CD14-positive monocyte (primary cell): ENCODE measurements at regions not wholly inside any gene's neighbourhood (a gene's known extent, or its start where the extent isn't known, plus 50 kb on each side); places are given as distances from the start of the nearest gene placed in this dataset.

Source experiments
- DNase-seq, 3 donors: peaks; one replicate each; pipeline ENCODE4 v3.0.0-alpha.2; 2011 to 2022
- H2AFZ ChIP-seq: 2 replicates; pipeline ENCODE4 v1.6.0; 2012; ENCODE audit warnings: mild to moderate bottlenecking, low read depth, low read length, inconsistent platforms; ENCODE audit not compliant: insufficient read depth, poor library complexity, severe bottlenecking
- H3K27ac ChIP-seq, 2 donors: 1 replicate in 1 of 2; 2 replicates in 1 of 2; pipeline ENCODE4 v1.5.1; 2012 to 2013; ENCODE audit warnings: low read length in 2 of 2, control low read depth in 1 of 2, inconsistent platforms in 1 of 2, low read depth in 1 of 2, mild to moderate bottlenecking in 1 of 2
- H3K27me3 ChIP-seq, 2 donors: one replicate each; pipeline versions ENCODE4 v1.6.0 to v1.6.1; 2011 to 2013; ENCODE audit warnings: low read length in 2 of 2; ENCODE audit not compliant: control insufficient read depth in 2 of 2, insufficient read depth in 2 of 2
- H3K36me3 ChIP-seq, 2 donors: replicated peaks in 1 of 2; 1 replicate in 1 of 2; 2 replicates in 1 of 2; pipeline versions ENCODE4 v1.5.1 to v1.6.1; 2012 to 2013; ENCODE audit warnings: low read length in 2 of 2, control low read depth in 1 of 2, inconsistent platforms in 1 of 2, mild to moderate bottlenecking in 1 of 2; ENCODE audit not compliant: insufficient read depth in 2 of 2, control insufficient read depth in 1 of 2
- H3K4me1 ChIP-seq, 2 donors: 1 replicate in 1 of 2; 2 replicates in 1 of 2; pipeline versions ENCODE4 v1.5.1 to v1.6.1; 2012 to 2013; ENCODE audit warnings: low read length in 2 of 2, control low read depth in 1 of 2, inconsistent platforms in 1 of 2, mild to moderate bottlenecking in 1 of 2, moderate library complexity in 1 of 2; ENCODE audit not compliant: insufficient read depth in 2 of 2, control insufficient read depth in 1 of 2
- H3K4me2 ChIP-seq: replicated peaks from 2 replicates; pipeline ENCODE3; 2012; ENCODE audit warnings: low read length, moderate library complexity, mild to moderate bottlenecking; ENCODE audit not compliant: poor library complexity, severe bottlenecking; ENCODE audit errors: extremely low read depth
- H3K4me3 ChIP-seq, 3 experiments: fragments of 200-600 bp in 1 of 3; sonication (generic) in 1 of 3; replicated peaks in 1 of 3; 1 replicate in 2 of 3; 2 replicates in 1 of 3; pipeline ENCODE4 v1.5.1; 2011 to 2013; ENCODE audit warnings: low read length in 3 of 3, mild to moderate bottlenecking in 3 of 3, control low read depth in 2 of 3, low read depth in 2 of 3, inconsistent platforms in 1 of 3, moderate library complexity in 1 of 3
- H3K79me2 ChIP-seq: 2 replicates; pipeline ENCODE4 v1.6.0; 2012; ENCODE audit warnings: mild to moderate bottlenecking, control low read depth, inconsistent platforms, low read length, moderate library complexity; ENCODE audit not compliant: insufficient read depth
- H3K9ac ChIP-seq: 2 replicates; pipeline ENCODE4 v1.6.0; 2017; ENCODE audit warnings: low read length, mild to moderate bottlenecking; ENCODE audit not compliant: insufficient read depth, poor library complexity, severe bottlenecking
- H3K9me3 ChIP-seq, 2 donors: replicated peaks in 1 of 2; 1 replicate in 1 of 2; 2 replicates in 1 of 2; pipeline versions ENCODE4 v1.5.1 to v1.6.1; 2012 to 2013; ENCODE audit warnings: low read length in 2 of 2, control low read depth in 1 of 2; ENCODE audit not compliant: control insufficient read depth in 1 of 2, insufficient read depth in 1 of 2
- H4K20me1 ChIP-seq: 2 replicates; pipeline ENCODE4 v1.6.0; 2012; ENCODE audit warnings: mild to moderate bottlenecking, low read length, control low read depth, moderate library complexity; ENCODE audit not compliant: insufficient read depth
- H3K27ac Mint-ChIP-seq, 7 donors: one replicate each; pipeline ENCODE4 v1.8.0; 2020; ENCODE audit warnings: mild to moderate bottlenecking in 7 of 7, mixed read lengths in 7 of 7, moderate library complexity in 6 of 7, inconsistent platforms in 2 of 7
- H3K27me3 Mint-ChIP-seq, 3 donors: one replicate each; pipeline ENCODE4 v1.8.0; 2021 to 2022; ENCODE audit warnings: low read depth in 3 of 3, mild to moderate bottlenecking in 3 of 3, mixed read lengths in 3 of 3, moderate library complexity in 3 of 3, inconsistent platforms in 1 of 3
- H3K36me3 Mint-ChIP-seq, 2 donors: one replicate each; pipeline ENCODE4 v1.8.0; 2020; ENCODE audit warnings: mixed read lengths in 2 of 2, inconsistent platforms in 1 of 2, mild to moderate bottlenecking in 1 of 2
- H3K4me1 Mint-ChIP-seq: one replicate; pipeline ENCODE4 v1.8.0; 2020; ENCODE audit warnings: mild to moderate bottlenecking, mixed read lengths
- H3K4me3 Mint-ChIP-seq, 2 donors: one replicate each; pipeline ENCODE4 v1.8.0; 2020; ENCODE audit warnings: mild to moderate bottlenecking in 2 of 2, mixed read lengths in 2 of 2, moderate library complexity in 1 of 2
- H3K9me3 Mint-ChIP-seq, 7 donors: one replicate each; pipeline ENCODE4 v1.8.0; 2020 to 2022; ENCODE audit warnings: mixed read lengths in 7 of 7, mild to moderate bottlenecking in 6 of 7, moderate library complexity in 6 of 7, inconsistent platforms in 2 of 7
- CTCF ChIP-seq: fragments of 200-600 bp; IDR thresholded peaks from one replicate; pipeline ENCODE4 v1.8.0; 2022; ENCODE audit warnings: antibody characterized with exemption, mild to moderate bottlenecking
- WGBS: methylation state at CpG from one replicate; pipeline ENCODE4 v1.1.5; 2013; ENCODE audit warnings: missing lambda C conversion rate; ENCODE audit not compliant: insufficient coverage; 5-methylcytosine and 5-hydroxymethylcytosine counted together
- intact Hi-C, 2 donors: fragments of 100-400 bp; cut with micrococcal nuclease; formaldehyde crosslinking; loops; one replicate each; pipeline versions ENCODE4 v1.15.0 to v1.15.1; 2023

GRCh38 chr10:128429321-128429720 lies 303.1 kb upstream of the MKI67 start:
- no peak for TF ChIP-seq CTCF
- no peak for DNase-seq
- Histone ChIP-seq H3K36me3 (no peaks in the 10 kb centered on the region), H3K27me3 (no peaks in the 10 kb centered on the region), H3K27ac (no peak overlapping the region), H3K4me2 (no peak overlapping the region), H3K4me3 (no peak overlapping the region), H2AFZ (no peak overlapping the region), H3K4me1 (no peaks in the 10 kb centered on the region), H3K9me3 (no peaks in the 10 kb centered on the region), H3K79me2 (no peaks in the 10 kb centered on the region), H4K20me1 (no peaks in the 10 kb centered on the region), H3K9ac (no peak overlapping the region)
- no peaks in the 10 kb centered on the region for H3K36me3 Mint-ChIP-seq
- WGBS: 76% methylated on average over 7 of the region's 10 CpGs
- H3K27ac Mint-ChIP-seq: no peak overlapping the region
- intact Hi-C loops: no loop called here
- H3K9me3 Mint-ChIP-seq: peaks cover 0 to 3% (median 0%) of the 10 kb centered on the region in 7 donors
- H3K4me3 Mint-ChIP-seq: no peak overlapping the region
- no peaks in the 10 kb centered on the region for H3K4me1 Mint-ChIP-seq
- H3K27me3 Mint-ChIP-seq: peaks cover 3 to 11% (median 3%) of the 10 kb centered on the region in 3 donors

GRCh38 chr10:128429835-128430513 lies 303.8 kb upstream of the MKI67 start:
- Histone ChIP-seq H4K20me1 (no peaks in the 10 kb centered on the region), H3K4me1 (no peaks in the 10 kb centered on the region), H3K36me3 (no peaks in the 10 kb centered on the region), H3K27me3 (no peaks in the 10 kb centered on the region), H3K9ac (no peak overlapping the region), H2AFZ (no peak overlapping the region), H3K4me3 (no peak overlapping the region), H3K9me3 (no peaks in the 10 kb centered on the region), H3K4me2 (no peak overlapping the region), H3K27ac (no peak overlapping the region), H3K79me2 (no peaks in the 10 kb centered on the region)
- H3K27ac Mint-ChIP-seq: no peak overlapping the region
- no peak for DNase-seq
- H3K27me3 Mint-ChIP-seq: peaks cover 3 to 10% (median 5%) of the 10 kb centered on the region in 3 donors
- 81% methylated on average over 31 of the region's 33 CpGs for WGBS
- no peak for TF ChIP-seq CTCF
- intact Hi-C loops: no loop called here
- no peak overlapping the region for H3K4me3 Mint-ChIP-seq
- H3K9me3 Mint-ChIP-seq: peaks cover 0 to 3% (median 0%) of the 10 kb centered on the region in 7 donors
- no peaks in the 10 kb centered on the region for H3K36me3 Mint-ChIP-seq
- no peaks in the 10 kb centered on the region for H3K4me1 Mint-ChIP-seq
